NCI-H2196 (cell line): ENCODE measurements at regions not wholly inside any gene's neighbourhood (a gene's known extent, or its start where the extent isn't known, plus 50 kb on each side); places are given as distances from the start of the nearest gene placed in this dataset.

Source experiments
- DNase-seq: peaks from one replicate; lab custom pipeline; 2025; ENCODE audit not compliant: unreplicated experiment; lab: John Stamatoyannopoulos, UW

DNA sequence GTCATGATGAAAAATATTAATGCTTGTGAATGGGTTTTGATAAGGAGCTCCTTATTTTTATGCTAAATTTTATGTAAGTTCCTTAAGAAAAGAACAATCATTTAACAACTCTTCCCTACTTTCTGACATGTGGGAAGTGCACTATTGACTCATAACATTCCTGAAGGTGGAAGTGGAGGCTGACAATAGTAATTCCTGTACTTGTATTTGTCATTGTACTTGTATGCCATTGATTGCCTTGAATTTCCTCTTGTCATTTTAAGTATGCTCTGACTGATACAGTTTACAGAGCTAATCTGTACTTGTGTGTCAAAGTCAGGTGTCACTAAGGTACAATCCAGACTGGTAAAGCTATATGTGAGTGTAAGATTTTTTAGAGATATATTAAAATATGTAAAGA, 440.0 kb downstream of the SLC16A7 start:
- DNase-seq, result no peak

DNA sequence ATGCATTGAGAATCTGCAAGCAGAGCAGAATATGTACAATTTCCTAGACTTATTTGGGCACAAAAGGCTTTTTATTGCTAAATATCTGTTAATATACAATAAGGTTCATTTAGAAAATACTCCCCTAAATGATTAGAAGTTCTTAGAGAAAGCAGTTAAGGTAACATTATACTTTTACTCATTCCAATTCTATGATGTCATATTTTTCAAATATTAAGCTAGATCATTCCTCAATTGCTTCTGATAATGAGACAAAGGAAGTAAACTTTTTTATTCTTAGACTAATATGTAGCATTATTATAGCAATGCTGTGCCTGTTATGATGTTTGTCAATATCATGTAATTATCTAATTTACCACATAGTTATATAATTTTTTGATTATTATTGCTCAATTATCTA, 447.0 kb downstream of the SLC16A7 start:
- DNase-seq, result no peak

DNA sequence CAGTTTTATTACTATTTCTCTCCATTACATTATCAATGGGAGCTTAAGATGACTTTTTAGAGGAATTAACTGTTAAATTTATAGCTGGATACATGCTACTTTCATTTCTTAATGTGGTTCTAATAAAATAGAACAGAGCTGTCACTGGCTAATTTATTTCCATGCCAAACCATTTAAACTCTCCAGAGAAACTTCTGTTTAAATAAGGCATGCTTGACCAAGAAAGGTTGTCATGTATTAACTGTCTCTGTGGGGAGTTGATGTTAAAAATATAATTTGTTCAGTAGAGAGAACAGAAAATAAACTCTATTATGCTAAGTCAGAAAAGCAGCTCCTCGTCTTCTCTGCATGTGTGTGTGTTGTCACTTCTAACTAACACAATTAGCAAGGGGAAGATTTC, 447.4 kb downstream of the SLC16A7 start:
- no peak for DNase-seq

DNA sequence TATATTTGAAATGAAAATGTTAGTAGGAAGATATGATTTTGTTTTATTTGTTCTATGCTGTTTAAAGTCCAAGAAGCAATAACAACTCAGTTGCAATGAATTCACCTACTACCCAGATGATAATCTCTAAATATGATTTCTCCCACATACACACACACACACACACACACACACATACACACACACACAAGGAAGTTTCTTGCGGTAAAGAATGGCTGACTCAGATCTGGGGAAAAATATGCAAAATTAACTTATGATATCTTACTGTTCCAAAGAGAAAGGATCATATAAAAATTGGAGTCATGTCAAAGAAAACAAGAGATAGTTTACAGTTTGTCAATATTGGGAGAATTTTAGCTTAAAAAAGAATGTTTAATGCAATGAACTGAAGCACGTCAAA, 456.7 kb downstream of the SLC16A7 start:
- DNase-seq, result no peak

DNA sequence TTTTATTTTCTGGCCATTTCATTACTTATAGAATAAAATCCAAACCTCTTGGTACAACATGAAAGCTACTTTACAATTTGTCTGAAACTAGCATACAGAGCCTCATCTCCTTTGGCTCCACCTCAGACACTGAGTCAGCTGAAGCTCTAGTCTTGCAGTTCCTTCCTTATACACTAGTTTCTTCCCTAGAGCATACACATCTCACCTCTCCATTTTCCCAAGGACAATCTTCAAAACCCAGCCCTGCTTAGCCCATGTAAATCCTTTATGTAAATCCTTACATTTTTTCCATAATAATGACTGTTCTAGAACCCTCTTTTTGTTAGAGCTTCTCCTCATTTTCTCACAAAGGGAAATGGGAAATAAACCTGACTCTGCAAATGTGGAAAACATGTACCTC, 463.4 kb downstream of the SLC16A7 start:
- no peak for DNase-seq

DNA sequence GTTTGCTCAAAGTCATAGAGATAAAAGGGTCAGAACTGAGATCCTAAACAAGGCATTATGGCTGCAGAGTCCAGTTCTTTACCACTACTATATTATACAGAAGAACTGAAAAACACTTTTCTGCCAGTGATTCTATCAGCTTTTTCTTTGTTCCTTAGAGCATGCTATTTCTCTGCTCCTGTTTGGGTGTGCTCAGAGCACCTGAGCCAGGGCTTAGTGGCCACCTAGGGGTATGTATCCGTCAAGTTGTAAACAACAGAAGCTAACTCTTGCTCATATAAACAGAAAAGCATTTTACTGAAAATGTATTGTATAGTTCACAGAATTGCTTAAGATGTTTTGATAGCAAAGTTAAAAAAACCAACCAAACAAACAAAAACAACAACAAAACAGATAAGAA, 470.8 kb downstream of the SLC16A7 start:
- no peak for DNase-seq

DNA sequence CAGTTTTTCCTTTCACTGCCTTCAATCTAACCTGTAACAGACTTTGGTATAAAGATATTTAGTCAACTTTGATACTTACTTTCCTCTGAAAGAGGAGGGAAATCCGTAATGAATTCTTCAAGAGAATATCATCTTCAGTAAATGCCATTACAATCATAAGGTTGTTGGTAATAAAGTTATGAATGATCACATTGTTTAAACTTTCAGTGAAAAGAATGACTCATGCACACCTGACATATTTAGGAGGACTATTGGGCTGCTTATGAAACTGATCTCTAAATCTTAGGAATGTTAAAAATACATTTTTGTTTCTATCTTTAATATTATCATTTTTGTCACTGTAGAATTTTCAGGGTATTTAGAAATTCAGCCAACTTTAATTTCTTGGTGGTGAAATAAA, 474.7 kb downstream of the SLC16A7 start:
- no peak for DNase-seq

DNA sequence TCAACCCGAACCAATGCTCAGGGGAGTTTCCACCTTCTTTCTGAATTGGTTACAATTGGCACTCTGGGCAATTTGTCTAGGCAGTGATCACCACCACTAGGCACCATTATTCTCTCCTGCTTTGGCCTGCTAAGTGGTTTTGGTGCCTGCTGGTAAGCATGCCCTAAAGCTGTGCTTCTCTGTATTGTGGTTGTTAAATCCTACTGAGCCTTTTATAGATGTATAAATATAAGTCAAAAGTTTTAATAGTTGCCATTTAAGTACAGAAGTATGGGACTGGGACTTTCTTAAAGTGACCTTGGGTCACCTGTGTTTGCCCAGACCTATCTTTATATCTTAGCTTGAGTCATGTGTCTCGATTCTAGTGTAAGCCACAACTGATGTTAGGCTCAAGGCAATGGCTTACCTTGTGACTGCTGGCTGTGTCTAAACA, 475.9 kb downstream of the SLC16A7 start:
- DNase-seq, result no peak

DNA sequence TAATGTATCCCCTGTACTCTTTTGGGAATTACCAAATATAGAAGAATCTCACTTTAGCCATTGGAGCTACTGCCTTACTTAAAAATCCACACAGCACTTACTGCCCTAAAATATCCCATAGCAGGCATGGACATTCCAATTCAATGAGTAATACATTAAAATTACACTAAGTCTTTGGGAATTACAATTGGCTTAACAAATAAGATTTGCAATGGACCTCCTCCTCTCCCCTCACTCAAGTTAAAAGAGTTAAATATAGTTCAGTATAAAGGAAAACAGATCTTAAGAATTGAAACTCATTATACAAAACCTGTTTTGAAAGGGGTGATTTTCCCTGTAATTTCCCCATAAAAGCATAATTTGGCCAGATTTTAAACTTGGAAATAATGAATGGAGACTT, 477.1 kb downstream of the SLC16A7 start:
- no peak for DNase-seq

DNA sequence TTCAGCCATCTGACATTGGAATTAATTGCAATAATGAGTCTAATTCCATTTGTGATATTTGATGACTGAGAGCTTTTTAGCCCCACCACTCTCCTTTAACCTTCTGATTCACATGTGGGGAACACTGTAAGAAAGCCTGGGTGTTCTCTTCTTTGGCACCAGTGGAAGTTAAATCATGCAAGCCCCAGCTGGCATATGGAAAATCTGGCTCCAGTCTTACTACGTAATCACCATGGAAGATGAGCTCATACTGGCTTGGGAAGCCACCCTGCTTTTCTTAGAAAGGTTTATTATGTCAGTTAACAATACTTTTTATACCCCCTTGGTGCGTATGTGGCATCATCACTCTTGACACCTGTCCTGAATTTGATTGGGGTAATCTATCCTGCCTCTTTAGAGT, 479.3 kb downstream of the SLC16A7 start:
- DNase-seq, result no peak

DNA sequence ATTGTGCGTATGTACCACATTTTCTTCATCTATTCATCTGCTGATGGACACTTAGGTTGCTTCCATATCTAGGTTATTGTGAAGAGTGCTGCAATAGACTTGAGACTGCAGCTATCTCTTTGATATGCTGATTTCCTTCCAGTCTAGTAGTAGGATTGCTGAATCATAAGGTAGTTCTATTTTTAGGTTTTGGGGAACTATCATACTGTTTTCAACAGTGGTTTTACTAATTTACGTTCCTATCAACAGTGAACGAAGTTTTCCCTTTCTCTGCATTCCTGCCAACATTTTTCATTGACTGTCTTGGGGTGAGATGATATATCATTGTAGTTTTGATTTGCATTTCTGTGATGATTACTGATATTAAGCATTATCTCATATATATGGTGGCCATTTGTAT, 482.2 kb downstream of the SLC16A7 start:
- no peak for DNase-seq

DNA sequence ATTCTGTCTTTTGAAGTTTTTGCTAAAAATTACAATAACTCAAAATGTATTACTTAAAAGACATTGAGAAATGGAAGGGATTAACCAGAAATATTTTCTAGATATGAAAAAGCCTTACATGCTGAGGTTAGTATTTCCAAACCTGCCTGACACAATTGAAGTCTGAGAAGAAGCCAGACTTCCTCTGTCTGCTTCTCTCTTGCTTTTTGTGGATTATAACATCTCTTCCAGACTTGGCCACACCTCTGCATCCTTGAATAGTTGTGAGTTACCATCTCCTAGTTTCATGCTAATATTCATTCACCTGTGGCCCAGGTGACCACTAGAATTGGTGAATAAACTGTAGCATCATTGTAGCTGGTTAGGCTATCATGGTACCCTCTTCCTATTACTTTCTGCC, 497.6 kb downstream of the SLC16A7 start:
- no peak for DNase-seq

DNA sequence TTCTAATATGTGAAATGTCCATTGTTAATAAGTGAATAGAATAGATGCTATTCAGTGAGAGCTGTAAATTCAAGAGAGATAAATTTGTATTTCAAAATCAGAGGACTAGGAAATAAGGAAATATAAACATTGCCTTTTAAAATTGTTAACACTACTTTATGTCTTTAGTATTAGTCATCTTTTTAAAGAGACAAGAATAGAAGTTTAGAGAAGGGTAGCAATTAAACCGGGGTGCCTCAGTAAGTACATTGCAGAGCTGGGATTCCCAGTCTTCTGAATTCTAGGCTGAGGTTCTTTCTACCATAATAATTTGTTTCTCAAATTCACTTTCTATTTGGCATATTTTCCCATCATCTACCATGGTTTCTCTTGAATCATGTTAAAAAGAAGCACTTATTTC, 498.6 kb downstream of the SLC16A7 start:
- no peak for DNase-seq

DNA sequence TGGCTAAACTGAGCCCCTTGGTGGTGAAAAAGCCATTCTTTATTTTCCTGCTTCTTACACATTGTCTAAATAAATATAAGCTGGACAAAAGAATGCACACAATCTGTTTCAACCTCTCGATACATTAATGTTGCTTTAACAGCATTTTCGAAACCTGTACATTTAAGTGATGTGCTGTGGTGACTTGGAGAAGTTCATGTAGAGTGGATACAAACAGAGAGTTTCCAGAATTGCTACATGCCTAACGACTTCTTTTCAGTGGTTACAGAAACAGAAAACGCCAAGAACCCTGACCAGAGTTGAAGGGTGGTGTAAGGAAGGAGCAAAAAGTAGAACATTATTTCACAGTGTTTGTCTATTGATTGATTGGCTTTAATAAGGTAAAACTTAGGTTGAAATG, 500.9 kb downstream of the SLC16A7 start:
- no peak for DNase-seq

DNA sequence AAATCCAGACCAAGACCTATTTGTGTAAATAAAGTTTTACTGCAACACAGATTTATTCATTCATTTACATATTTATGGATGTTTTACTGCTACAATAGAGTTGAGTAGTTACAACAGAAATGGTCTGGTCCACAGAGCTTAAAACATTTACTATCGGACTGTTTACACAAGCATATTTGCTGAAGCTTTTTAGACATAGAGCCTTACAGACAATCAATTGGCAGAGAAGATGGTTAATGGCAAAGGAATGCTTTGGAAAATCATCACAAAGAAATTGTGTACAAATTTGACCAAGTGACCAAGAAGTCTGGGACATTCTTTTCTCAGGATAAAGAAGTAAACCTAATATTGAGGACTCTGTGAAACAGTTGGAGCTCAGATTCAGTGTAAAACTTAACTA, 504.3 kb downstream of the SLC16A7 start:
- DNase-seq, result no peak

DNA sequence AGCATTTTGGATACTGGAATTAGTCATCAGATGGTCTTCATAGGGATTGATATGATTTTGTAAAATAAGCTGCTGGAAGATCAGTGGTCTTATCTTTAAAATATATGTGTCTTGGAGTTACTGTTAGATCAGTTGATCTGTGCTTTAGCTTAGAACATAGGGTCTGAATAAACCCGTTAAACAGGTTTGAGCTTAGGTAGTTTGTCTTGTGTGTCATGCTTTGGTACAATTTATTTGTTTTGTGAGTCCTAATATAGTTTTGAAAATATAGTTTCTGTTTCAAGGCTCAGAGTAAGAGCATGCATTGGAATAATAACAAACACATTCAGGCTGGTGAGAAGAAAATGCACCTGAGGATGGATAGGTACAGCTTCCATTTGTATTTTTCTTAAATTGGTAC, 505.0 kb downstream of the SLC16A7 start:
- DNase-seq, result no peak

DNA sequence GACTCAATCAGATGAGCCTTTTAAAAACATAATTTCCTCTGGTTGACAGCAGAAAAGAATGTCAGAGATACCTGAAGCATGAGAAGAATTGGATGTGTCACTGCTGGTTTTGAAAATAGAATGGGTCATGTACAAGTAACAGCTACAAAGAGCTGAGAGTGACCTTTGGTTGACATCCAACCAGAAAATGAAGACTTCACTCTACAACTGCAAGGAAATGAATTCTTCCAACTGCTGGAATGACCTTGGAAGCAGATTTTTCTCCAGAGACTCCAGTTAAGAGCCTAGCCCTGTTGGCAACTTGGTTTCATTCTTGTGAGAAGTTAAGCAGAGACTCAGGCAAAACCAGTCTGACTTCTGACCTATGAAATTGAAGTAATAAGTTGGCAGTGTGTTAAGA, 505.9 kb downstream of the SLC16A7 start:
- no peak for DNase-seq

DNA sequence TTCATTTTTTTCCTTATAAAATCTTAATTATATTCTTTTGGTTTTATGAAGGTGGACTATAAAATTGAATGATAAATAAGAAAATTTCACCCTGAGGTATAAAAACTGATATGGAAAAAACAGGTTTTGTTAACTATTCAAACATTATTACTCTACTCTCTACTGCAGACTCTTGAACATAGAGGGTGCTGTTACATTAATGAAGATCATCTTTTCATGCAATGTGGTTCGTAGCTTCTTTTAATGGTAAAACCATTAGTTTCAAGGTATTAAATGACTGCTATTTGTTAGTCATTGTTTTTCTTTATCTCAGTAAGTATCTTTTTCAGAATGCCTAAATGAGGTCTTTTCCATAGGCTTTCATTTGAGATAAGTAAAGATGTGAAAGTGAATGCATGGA, 510.4 kb downstream of the SLC16A7 start:
- no peak for DNase-seq

DNA sequence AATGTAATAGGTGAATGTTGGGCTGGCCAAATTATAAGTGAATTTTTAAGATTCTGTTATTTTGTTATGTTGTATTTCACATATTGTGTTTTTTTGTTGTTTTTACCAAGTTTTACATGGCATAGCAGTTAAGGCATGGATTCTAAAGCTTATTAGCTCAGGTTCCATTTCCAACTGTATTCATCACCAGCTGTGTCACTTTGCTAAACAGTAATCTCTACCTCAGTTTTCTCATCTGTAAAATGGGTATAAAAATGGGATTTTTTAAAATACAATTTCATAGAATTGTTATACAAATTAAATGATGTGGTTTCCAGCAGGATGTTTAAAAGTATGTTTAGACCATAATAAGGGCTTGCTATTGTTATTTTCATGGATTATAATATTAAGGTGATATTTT, 512.2 kb downstream of the SLC16A7 start:
- no peak for DNase-seq

DNA sequence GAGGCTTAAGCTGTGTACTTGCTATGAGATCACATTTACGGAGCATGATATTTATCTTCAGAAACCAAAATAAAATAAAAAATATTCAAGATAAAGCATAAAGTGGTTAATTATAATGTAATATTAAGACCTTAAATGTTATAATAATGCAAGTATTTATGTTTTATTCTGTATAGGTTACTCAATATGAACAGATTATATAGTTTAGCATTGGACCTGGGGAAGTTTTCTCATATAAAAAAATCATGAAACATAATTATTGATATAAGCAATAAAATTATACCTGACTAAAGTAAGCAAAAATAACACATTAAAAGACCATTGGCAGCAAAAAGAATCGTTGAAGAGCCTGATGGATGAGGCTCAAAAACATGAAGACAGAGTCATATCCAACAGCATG, 516.2 kb downstream of the SLC16A7 start:
- DNase-seq, result no peak

DNA sequence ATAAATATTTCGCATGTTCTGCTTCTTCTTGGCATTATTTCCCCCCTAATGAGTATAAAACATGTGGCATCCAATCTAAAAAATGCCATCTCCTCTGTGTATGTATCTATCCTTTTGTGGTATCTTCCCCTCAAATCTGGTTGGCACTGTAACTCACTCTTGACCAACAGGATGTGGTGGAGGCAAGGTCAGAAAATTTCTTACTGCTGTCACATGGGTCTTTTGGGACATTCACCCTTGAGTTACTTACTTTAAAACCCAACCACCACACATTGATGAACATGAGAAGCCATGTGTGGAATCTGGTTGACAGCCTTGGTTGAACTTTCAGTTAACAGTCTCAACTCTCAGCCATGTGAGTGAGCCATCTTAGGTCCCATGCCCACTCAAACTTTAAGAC, 516.9 kb downstream of the SLC16A7 start:
- no peak for DNase-seq

DNA sequence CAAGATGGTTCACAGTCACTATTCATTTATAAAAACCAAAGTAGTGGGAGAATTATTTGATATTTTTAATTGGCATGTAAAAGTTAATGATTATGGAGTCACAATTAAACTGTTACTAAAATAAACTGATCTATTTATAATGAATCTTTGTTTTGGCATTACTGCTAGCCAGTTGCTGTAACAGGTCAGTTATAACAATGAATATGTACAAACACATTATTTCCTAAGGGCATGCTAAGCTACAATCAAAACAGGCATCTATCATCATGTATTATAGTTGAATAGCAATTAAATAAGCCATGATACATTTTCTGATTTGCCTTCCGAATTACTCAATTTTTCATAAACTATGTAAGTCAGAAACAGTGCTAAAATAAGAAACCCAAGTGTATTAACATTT, 518.3 kb downstream of the SLC16A7 start:
- no peak for DNase-seq

DNA sequence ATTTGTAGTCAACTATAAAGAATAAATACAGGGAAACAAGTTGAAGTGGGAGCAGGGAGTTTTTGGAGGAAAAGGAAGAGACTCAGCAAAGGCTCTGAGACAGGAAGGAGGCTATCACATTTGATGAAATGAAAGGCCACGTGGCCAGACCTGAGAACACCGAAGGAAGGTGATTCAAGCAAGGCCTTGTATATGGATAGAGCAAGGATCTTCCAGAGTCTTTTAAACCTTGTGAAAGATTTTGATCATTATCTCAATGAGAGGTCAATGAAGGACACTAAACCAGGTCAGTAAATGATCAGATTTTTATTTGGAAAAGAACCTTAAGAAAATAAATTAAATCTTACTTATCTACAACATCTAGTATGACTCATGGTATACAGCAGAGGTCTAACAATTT, 523.5 kb downstream of the SLC16A7 start:
- DNase-seq, result no peak

DNA sequence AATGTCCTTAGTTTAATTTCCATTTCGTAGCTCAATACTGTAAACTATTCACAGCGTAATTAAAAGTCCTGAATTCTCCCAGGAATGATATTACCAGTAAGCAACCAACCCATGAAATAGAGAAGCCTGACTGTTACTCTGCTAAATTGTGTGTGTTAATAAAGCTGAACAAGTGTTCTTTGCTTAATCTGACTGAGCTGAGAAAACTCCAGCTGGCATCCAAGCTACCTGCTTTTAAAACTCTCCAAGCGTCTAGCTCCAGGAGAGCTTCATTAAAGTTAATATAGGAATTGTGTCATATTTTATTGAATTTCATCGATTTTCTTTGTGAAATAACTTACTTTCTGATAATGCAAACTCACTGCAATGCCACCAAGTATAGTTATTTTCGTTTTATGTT, 524.4 kb downstream of the SLC16A7 start:
- no peak for DNase-seq
